Large intestine (tissue), 3 donors: ENCODE measurements at regions not wholly inside any gene's neighbourhood (a gene's known extent, or its start where the extent isn't known, plus 50 kb on each side); places are given as distances from the start of the nearest gene placed in this dataset.
"Not testable (repeated sequence)": the region's sequence is repeated elsewhere in the genome, so short reads cannot be mapped to it uniquely, and the experiment has no call there.

Source experiments
- DNase-seq, 2 donors: peaks; one replicate each; pipeline versions ENCODE4 v3.0.0 to v3.0.0-alpha.2; 2013
- H3K27ac ChIP-seq: one replicate; pipeline ENCODE4 v1.5.1; 2013; ENCODE audit warnings: low read length
- H3K27me3 ChIP-seq: 2 replicates; pipeline ENCODE4 v1.6.1; 2013; ENCODE audit warnings: low read length; ENCODE audit not compliant: control insufficient read depth, insufficient read depth
- H3K36me3 ChIP-seq: 2 replicates; pipeline ENCODE4 v1.6.1; 2013; ENCODE audit warnings: low read length; ENCODE audit not compliant: control insufficient read depth, insufficient read depth
- H3K4me1 ChIP-seq: one replicate; pipeline ENCODE4 v1.6.1; 2013; ENCODE audit warnings: low read length; ENCODE audit not compliant: control insufficient read depth, insufficient read depth
- H3K4me3 ChIP-seq: one replicate; pipeline ENCODE4 v1.5.1; 2013; ENCODE audit warnings: low read length
- H3K9me3 ChIP-seq: one replicate; pipeline ENCODE4 v1.6.1; 2013; ENCODE audit warnings: mild to moderate bottlenecking, low read depth, low read length, moderate library complexity; ENCODE audit not compliant: control insufficient read depth
- WGBS: methylation state at CpG from one replicate; pipeline ENCODE4 v1.1.5; 2013; ENCODE audit warnings: low lambda C conversion rate; ENCODE audit not compliant: insufficient coverage; 5-methylcytosine and 5-hydroxymethylcytosine counted together

GRCh38 chr16:52740766-52741165 lies 193.8 kb upstream of the TOX3 start:
- Histone ChIP-seq H3K36me3 (no peaks in the 10 kb centered on the region), H3K9me3 (no peaks in the 10 kb centered on the region), H3K27ac (no peak overlapping the region), H3K4me1 (no peaks in the 10 kb centered on the region), H3K27me3 (no peaks in the 10 kb centered on the region), H3K4me3 (no peak overlapping the region)
- WGBS: 100% methylated on average over 1 of the region's 4 CpGs
- DNase-seq: no peak

DNA sequence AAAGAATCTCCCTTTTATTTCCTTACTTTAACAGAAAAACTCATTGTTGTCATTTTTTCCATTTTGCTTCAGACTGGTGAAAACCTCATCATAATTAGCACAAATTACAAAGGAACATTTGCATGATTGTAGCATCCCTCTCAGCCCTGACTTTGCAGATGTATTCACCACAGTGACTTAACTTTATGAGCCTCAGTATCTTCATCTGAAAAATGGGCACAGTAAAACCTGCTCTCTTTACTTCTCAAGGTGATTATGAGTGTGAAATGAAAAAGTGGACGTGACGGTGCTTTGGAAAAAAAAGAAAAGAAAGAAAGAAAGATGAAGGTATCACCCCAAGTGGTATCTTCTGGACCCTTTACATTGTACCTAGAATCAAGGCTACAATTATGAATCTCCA lies 193.4 kb upstream of the TOX3 start:
- no peaks in the 10 kb centered on the region for H3K4me1 ChIP-seq
- WGBS: no CpG with 5 or more reads among the region's 2 CpGs

GRCh38 chr16:52738992-52739391 lies 192.0 kb upstream of the TOX3 start:
- H3K36me3 ChIP-seq, DNase-seq, H3K9me3 ChIP-seq, H3K4me1 ChIP-seq, H3K27me3 ChIP-seq, H3K27ac ChIP-seq, H3K4me3 ChIP-seq: not testable (repeated sequence)
- 100% methylated on average over 1 of the region's 2 CpGs for WGBS

More for the DNA sequence above, 193.4 kb upstream of the TOX3 start:
- Histone ChIP-seq H3K27ac (no peak overlapping the region), H3K27me3 (no peaks in the 10 kb centered on the region), H3K9me3 (no peaks in the 10 kb centered on the region), H3K36me3 (no peaks in the 10 kb centered on the region), H3K4me3 (no peak overlapping the region)
- no peak for DNase-seq

DNA sequence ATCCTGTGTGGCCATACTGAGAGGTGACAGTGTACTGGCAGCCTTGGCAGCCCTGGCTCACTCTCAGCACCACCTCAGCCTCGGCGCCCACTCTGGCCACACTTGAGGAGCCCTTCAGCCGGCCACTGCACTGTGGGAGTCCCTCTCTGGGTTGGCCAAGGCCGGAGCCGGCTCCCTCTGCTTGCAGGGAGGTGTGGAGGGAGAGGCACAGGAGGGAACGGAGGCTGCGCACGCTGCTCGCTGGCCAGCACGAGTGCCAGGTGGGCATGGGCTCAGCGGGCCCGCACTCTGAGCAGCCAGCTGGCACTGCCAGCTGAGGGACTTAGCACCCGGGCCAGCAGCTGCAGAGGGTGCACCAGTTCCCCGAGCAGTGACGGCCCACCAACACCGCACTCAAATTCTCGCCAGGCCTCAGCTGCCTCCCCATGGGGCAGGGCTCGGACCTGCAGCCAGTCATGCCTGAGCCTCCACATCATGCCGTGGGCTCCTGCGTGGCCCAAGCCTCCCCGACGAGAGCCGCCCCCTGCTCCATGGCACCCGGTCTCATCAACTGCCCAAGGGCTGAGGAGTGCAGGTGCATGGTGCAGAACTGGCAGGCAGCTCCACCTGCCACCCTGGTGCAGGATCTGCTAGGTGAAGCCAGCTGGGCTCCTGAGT lies 184.4 kb upstream of the TOX3 start:
- no peak for DNase-seq
- H3K4me3 ChIP-seq: no peak overlapping the region
- no CpG with 5 or more reads among the region's 24 CpGs for WGBS
- no peaks in the 10 kb centered on the region for H3K4me1 ChIP-seq
- H3K27ac ChIP-seq: no peak overlapping the region
- H3K36me3 ChIP-seq: no peaks in the 10 kb centered on the region
- H3K9me3 ChIP-seq: peaks cover 6% of the 10 kb centered on the region
- no peaks in the 10 kb centered on the region for H3K27me3 ChIP-seq

DNA sequence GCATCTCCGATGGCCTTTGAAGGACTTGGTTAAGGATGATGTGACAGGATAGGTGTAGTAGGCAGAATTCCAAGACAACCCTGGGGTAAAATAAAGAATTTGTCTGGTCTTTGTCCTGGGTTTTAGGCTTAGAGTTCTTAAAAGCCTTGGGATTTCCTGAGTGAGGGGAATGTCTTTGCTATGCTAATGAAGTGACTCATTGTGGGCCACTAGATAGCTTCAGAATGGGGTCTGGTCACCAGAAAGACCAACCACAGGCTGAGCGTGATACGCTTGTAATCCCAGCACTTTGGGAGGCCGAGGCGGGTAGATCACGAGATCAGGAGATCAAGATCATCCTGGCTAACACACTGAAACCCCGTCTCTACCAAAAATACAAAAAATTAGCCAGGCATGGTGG lies 182.8 kb upstream of the TOX3 start:
- Histone ChIP-seq H3K4me3 (no peak overlapping the region), H3K4me1 (no peaks in the 10 kb centered on the region), H3K27me3 (no peaks in the 10 kb centered on the region), H3K27ac (no peak overlapping the region), H3K36me3 (no peaks in the 10 kb centered on the region), H3K9me3 (peaks cover 6% of the 10 kb centered on the region)
- no CpG with 5 or more reads among the region's 7 CpGs for WGBS
- no peak for DNase-seq

- no peak overlapping the region for H3K27ac ChIP-seq
- DNase-seq: no peak
- no peak overlapping the region for H3K4me3 ChIP-seq
- no peaks in the 10 kb centered on the region for H3K27me3 ChIP-seq
- H3K36me3 ChIP-seq: no peaks in the 10 kb centered on the region
- no CpG with 5 or more reads among the region's 4 CpGs for WGBS
- H3K9me3 ChIP-seq: peaks cover 6% of the 10 kb centered on the region
- H3K4me1 ChIP-seq: no peaks in the 10 kb centered on the region
These were observed 180.9 kb upstream of the TOX3 start for GRCh38 chr16:52727849-52728248.

- Histone ChIP-seq H3K9me3 (peaks cover 6% of the 10 kb centered on the region), H3K4me3 (no peak overlapping the region), H3K27ac (no peak overlapping the region), H3K4me1 (no peaks in the 10 kb centered on the region), H3K27me3 (no peaks in the 10 kb centered on the region), H3K36me3 (no peaks in the 10 kb centered on the region)
- no peak for DNase-seq
- WGBS: 100% methylated on average over 1 of the region's 2 CpGs
These were observed 180.5 kb upstream of the TOX3 start for GRCh38 chr16:52727441-52727840.

- Histone ChIP-seq H3K27ac (no peak overlapping the region), H3K4me1 (no peaks in the 10 kb centered on the region), H3K4me3 (no peak overlapping the region), H3K27me3 (no peaks in the 10 kb centered on the region), H3K36me3 (no peaks in the 10 kb centered on the region), H3K9me3 (no peaks in the 10 kb centered on the region)
- WGBS: no CpG with 5 or more reads among the region's 1 CpG
- DNase-seq: no peak
These were observed 178.5 kb upstream of the TOX3 start for GRCh38 chr16:52725461-52725860.

DNA sequence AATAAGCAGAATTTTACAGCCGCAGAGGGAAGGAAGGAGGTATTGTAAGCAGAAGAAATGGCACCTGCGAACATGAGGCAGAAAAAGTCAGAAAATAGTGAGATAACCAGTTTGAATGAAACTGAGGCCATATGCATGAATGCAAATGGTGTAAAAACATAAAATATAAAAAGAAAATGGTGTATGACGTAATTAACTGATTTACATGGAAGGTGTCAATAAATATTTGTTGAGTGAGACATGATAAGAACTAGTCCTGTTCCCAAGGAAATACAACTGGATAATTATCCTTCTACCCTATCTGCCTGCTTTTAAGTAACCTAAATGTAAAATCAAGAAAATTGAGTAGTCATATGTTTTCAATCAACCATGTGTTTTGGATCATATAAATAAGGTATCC lies 178.1 kb upstream of the TOX3 start:
- no peaks in the 10 kb centered on the region for H3K36me3 ChIP-seq
- no peak overlapping the region for H3K4me3 ChIP-seq
- no CpG with 5 or more reads among the region's 3 CpGs for WGBS
- no peaks in the 10 kb centered on the region for H3K9me3 ChIP-seq
- H3K27me3 ChIP-seq: no peaks in the 10 kb centered on the region
- no peak overlapping the region for H3K27ac ChIP-seq
- no peak for DNase-seq
- H3K4me1 ChIP-seq: no peaks in the 10 kb centered on the region

DNA sequence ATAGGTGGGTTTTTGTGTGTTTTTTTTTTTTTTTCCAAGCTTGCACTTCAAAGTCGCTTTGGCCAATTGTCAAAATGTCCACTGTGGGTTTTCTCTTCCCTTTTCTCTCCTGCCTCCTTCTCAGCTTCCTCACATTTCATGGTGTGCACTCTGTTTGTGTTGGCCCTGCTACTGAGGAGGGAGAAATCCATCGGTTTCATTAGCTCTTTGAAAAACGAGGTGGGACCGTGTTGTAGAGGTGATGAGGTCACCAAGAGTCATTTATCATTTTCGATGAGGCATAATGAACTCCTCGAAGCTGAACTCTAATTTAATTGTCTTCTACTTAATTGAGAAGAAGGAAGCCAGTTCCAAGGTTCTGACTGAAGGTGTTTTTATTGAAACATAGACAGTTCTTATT lies 174.4 kb upstream of the TOX3 start:
- no CpG with 5 or more reads among the region's 6 CpGs for WGBS
- Histone ChIP-seq H3K36me3 (no peaks in the 10 kb centered on the region), H3K27me3 (no peaks in the 10 kb centered on the region), H3K4me3 (no peak overlapping the region), H3K9me3 (no peaks in the 10 kb centered on the region), H3K4me1 (no peaks in the 10 kb centered on the region), H3K27ac (no peak overlapping the region)
- no peak for DNase-seq

DNA sequence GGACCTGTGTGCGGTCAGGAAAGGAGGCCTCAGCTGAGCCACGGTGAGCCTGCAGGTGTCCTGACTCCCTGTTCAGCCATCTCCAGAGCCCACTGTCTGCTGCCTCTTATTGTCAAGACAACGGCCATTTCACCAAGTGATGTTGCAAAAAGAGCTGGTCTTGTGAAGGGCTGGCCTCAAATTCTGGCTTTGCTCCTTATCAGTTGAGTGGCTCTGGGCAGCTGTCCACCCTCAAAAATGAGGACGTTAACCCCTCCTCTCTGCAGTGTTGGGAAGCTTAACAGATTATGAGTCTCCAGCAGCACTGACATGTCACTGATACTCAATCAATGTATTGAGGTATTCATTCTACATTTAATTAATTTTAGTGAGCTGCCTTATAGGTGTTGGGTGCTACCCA lies 171.1 kb upstream of the TOX3 start:
- no peak for DNase-seq
- H3K27me3 ChIP-seq: peaks cover 2% of the 10 kb centered on the region

More for the DNA sequence above, 171.1 kb upstream of the TOX3 start:
- Histone ChIP-seq H3K27ac (no peak overlapping the region), H3K4me1 (no peaks in the 10 kb centered on the region), H3K9me3 (no peaks in the 10 kb centered on the region), H3K4me3 (no peak overlapping the region), H3K36me3 (no peaks in the 10 kb centered on the region)
- WGBS: 33% methylated on average over 1 of the region's 4 CpGs
